ENCODE measurements at regions not wholly inside any gene's neighbourhood (a gene's known extent, or its start where the extent isn't known, plus 50 kb on each side); places are given as distances from the start of the nearest gene placed in this dataset.
"Not testable (repeated sequence)": the region's sequence is repeated elsewhere in the genome, so short reads cannot be mapped to it uniquely, and the experiment has no call there.

GRCh38 chr21:28699596-28700259, 292.9 kb downstream of the LTN1 start:
- no peak for DNase-seq

- no peak for DNase-seq
Measured at GRCh38 chr21:28699186-28699585, 293.5 kb downstream of the LTN1 start.

- no peak for DNase-seq
Measured at GRCh38 chr21:28696844-28697410, 295.8 kb downstream of the LTN1 start.

GRCh38 chr21:28693476-28693875, 299.2 kb downstream of the LTN1 start:
- no peak for DNase-seq

GRCh38 chr21:28690196-28690595, 302.5 kb downstream of the LTN1 start:
- DNase-seq = no peak

GRCh38 chr21:28688381-28688780, 304.3 kb downstream of the LTN1 start:
- no peak for DNase-seq

- no peak for DNase-seq
Measured at GRCh38 chr21:28687586-28687985, 305.1 kb downstream of the LTN1 start.

GRCh38 chr21:28683982-28684752, 308.5 kb downstream of the LTN1 start:
- DNase-seq = peak; percentile 43

GRCh38 chr21:28682884-28683283, 309.8 kb downstream of the LTN1 start:
- DNase-seq = not testable (repeated sequence)

- DNase-seq = not testable (repeated sequence)
Measured at GRCh38 chr21:28677096-28677495, 315.6 kb downstream of the LTN1 start.

- DNase-seq = peak; percentile 35
Measured at GRCh38 chr21:28675331-28676041, 317.2 kb downstream of the LTN1 start.

- no peak for DNase-seq
Measured at GRCh38 chr21:28674763-28675162, 317.9 kb downstream of the LTN1 start.

GRCh38 chr21:28671549-28672195, 321.0 kb downstream of the LTN1 start:
- DNase-seq = no peak

GRCh38 chr21:28669971-28670653, 322.6 kb downstream of the LTN1 start:
- peak; percentile 7 for DNase-seq

GRCh38 chr21:28669321-28669720, 323.4 kb downstream of the LTN1 start:
- DNase-seq = no peak

- DNase-seq = no peak
Measured at GRCh38 chr21:28663754-28664153, 328.9 kb downstream of the LTN1 start.

- DNase-seq = no peak
Measured at GRCh38 chr21:28663111-28663693, 329.5 kb downstream of the LTN1 start.

GRCh38 chr21:28657566-28657965, 335.1 kb downstream of the LTN1 start:
- no peak for DNase-seq

GRCh38 chr21:28655471-28655870, 337.2 kb downstream of the LTN1 start:
- no peak for DNase-seq

GRCh38 chr21:28654406-28654805, 338.3 kb downstream of the LTN1 start:
- no peak for DNase-seq

- peak; percentile 16 for DNase-seq
Measured at GRCh38 chr21:28644762-28645161, 347.9 kb downstream of the LTN1 start.

- DNase-seq = no peak
Measured at GRCh38 chr21:28642891-28643290, 349.8 kb downstream of the LTN1 start.
